ENCODE measurements at regions not wholly inside any gene's neighbourhood (a gene's known extent, or its start where the extent isn't known, plus 50 kb on each side); places are given as distances from the start of the nearest gene placed in this dataset.

GRCh38 chr3:87993566-87993965 is 65.2 kb downstream of the CGGBP1 start:
- Histone ChIP-seq H3K4me1 (ENCODE audit: control insufficient read depth, insufficient read depth, low read length) (no peaks in the 10 kb centered on the region), H3K23ac (ENCODE audit: low read depth, low read length) (no peak overlapping the region), H3K9me3 (ENCODE audit: control insufficient read depth, insufficient read depth, low read length) (no peaks in the 10 kb centered on the region), H3K9me1 (ENCODE audit: insufficient read depth, low read length) (no peaks in the 10 kb centered on the region), H3K27ac (ENCODE audit: insufficient read depth, low read length) (no peak overlapping the region), H3K79me1 (ENCODE audit: low read depth in 1 of 2, low read length in 2 of 2) (no peaks in the 10 kb centered on the region), H4K8ac (ENCODE audit: low read depth in 2 of 2, low read length in 2 of 2) (no peak overlapping the region), H2BK15ac (ENCODE audit: low read depth, low read length) (no peak overlapping the region), H4K91ac (ENCODE audit: insufficient read depth, low read depth, low read length) (no peak overlapping the region), H3K56ac (ENCODE audit: extremely low read depth, insufficient read depth, low read length) (no peak overlapping the region), H4K20me1 (ENCODE audit: insufficient read depth, low read length) (no peaks in the 10 kb centered on the region), H3K4me2 (ENCODE audit: low read depth, low read length) (no peak overlapping the region), H2BK5ac (ENCODE audit: low read depth, low read length, poor library complexity, severe bottlenecking) (no peak overlapping the region), H2BK20ac (ENCODE audit: low read depth, low read length) (no peak overlapping the region), H3K4ac (ENCODE audit: low read depth, low read length) (no peak overlapping the region), H2AFZ (replicated peaks; ENCODE audit: low read length, poor library complexity) (no peak overlapping the region), H3K4me3 (ENCODE audit: insufficient read depth, low read depth, low read length) (no peak overlapping the region), H3K14ac (replicated peaks; ENCODE audit: low read depth, low read length) (no peak overlapping the region), H2AK9ac (replicated peaks; ENCODE audit: low read depth, low read length, poor library complexity) (no peak overlapping the region), H2AK5ac (ENCODE audit: low read depth, low read length) (no peak overlapping the region), H3K27me3 (ENCODE audit: control insufficient read depth, insufficient read depth, low read length) (no peaks in the 10 kb centered on the region), H3K18ac (ENCODE audit: low read depth, low read length) (no peak overlapping the region), H4K5ac (ENCODE audit: low read depth, low read length) (no peak overlapping the region), H2BK120ac (ENCODE audit: low read depth, low read length) (no peak overlapping the region), H3K36me3 (ENCODE audit: control insufficient read depth, insufficient read depth, low read length) (no peaks in the 10 kb centered on the region), H3K9ac (ENCODE audit: low read depth, low read length) (no peak overlapping the region)
- WGBS, 2 experiments (ENCODE audit: extremely low coverage in 2 of 2, insufficient read length in 1 of 2), result 80% methylated on average over 1 of the region's 4 CpGs; no CpG with 5 or more reads in 1 of the 2 experiments
- CTCF ChIA-PET, result no interaction called here
- no TSS peak for BruUV-seq (replicated peaks)
- DNase-seq, result no peak
- POLR2A ChIA-PET (ENCODE audit: unreplicated experiment), result no interaction called here
- no peak for ATAC-seq (ENCODE audit: low read depth)
- TF ChIP-seq CEBPB (IDR thresholded peaks at IDR 0.05; ENCODE audit: low read depth, low read length) (no peak), MAFK (IDR thresholded peaks at IDR 0.05; ENCODE audit: low read depth, low read length) (peak; percentile 20; the same call in 1 of the 2 replicates)
- dilution Hi-C loops (cut with HindIII; ENCODE audit: low sequenced_read_pairs, unreplicated experiment), result no loop called here
- in situ Hi-C loops (cut with MboI; ENCODE audit: low sequenced_read_pairs), result no loop called here
- intact Hi-C loops (cut with micrococcal nuclease), result loop anchor here (10.0 kb wide), 1 partner anchor 499 kb away; no protein-coding TSS in a partner anchor

All from IMR-90 (cell line).